Effector CD4-positive, alpha-beta T cell (primary cell): ENCODE measurements at regions not wholly inside any gene's neighbourhood (a gene's known extent, or its start where the extent isn't known, plus 50 kb on each side); places are given as distances from the start of the nearest gene placed in this dataset.
"Not testable (repeated sequence)": the region's sequence is repeated elsewhere in the genome, so short reads cannot be mapped to it uniquely, and the experiment has no call there.

Experiments
- DNase-seq: peaks from one replicate; pipeline ENCODE4 v3.0.0-alpha.2; 2020

- no peak for DNase-seq
These were observed 152.1 kb upstream of the SMLR1 start for GRCh38 chr6:130675072-130675471.

- DNase-seq: no peak
These were observed 151.0 kb upstream of the SMLR1 start for GRCh38 chr6:130676077-130676772.

GRCh38 chr6:130676773-130677144, 150.4 kb upstream of the SMLR1 start:
- DNase-seq: no peak

GRCh38 chr6:130677312-130677711, 149.9 kb upstream of the SMLR1 start:
- DNase-seq: no peak

- no peak for DNase-seq
These were observed 149.4 kb upstream of the SMLR1 start for GRCh38 chr6:130677766-130678165.

- DNase-seq: no peak
These were observed 147.5 kb upstream of the SMLR1 start for GRCh38 chr6:130679684-130680083.

GRCh38 chr6:130680116-130680515, 147.1 kb upstream of the SMLR1 start:
- DNase-seq: no peak

GRCh38 chr6:130681028-130681427, 146.2 kb upstream of the SMLR1 start:
- no peak for DNase-seq

GRCh38 chr6:130682066-130682465, 145.1 kb upstream of the SMLR1 start:
- DNase-seq: no peak

GRCh38 chr6:130683761-130684517, 143.3 kb upstream of the SMLR1 start:
- DNase-seq: no peak

- DNase-seq: no peak
These were observed 134.5 kb upstream of the SMLR1 start for GRCh38 chr6:130692659-130693058.

- DNase-seq: no peak
These were observed 133.3 kb upstream of the SMLR1 start for GRCh38 chr6:130693944-130694343.

GRCh38 chr6:130694606-130695005, 132.6 kb upstream of the SMLR1 start:
- no peak for DNase-seq

- no peak for DNase-seq
These were observed 130.4 kb upstream of the SMLR1 start for GRCh38 chr6:130696806-130697205.

GRCh38 chr6:130697271-130697994, 129.8 kb upstream of the SMLR1 start:
- DNase-seq: no peak

- DNase-seq: peak; percentile 14
These were observed 129.1 kb upstream of the SMLR1 start for GRCh38 chr6:130697995-130698535.

GRCh38 chr6:130699742-130700141, 127.5 kb upstream of the SMLR1 start:
- no peak for DNase-seq

- DNase-seq: no peak
These were observed 126.8 kb upstream of the SMLR1 start for GRCh38 chr6:130700397-130700796.

- DNase-seq: no peak
These were observed 118.9 kb upstream of the SMLR1 start for GRCh38 chr6:130708338-130708737.

- DNase-seq: not testable (repeated sequence)
These were observed 115.6 kb upstream of the SMLR1 start for GRCh38 chr6:130711641-130712040.

- no peak for DNase-seq
These were observed 114.1 kb upstream of the SMLR1 start for GRCh38 chr6:130713144-130713543.

- no peak for DNase-seq
These were observed 112.1 kb upstream of the SMLR1 start for GRCh38 chr6:130715058-130715457.

GRCh38 chr6:130716466-130716865, 110.7 kb upstream of the SMLR1 start:
- no peak for DNase-seq

GRCh38 chr6:130717657-130718056, 109.5 kb upstream of the SMLR1 start:
- DNase-seq: no peak
